ENCODE measurements at regions not wholly inside any gene's neighbourhood (a gene's known extent, or its start where the extent isn't known, plus 50 kb on each side); places are given as distances from the start of the nearest gene placed in this dataset.
A peak's percentile ranks its signal among the peaks of the same experiment; 100 is the strongest.

GRCh38 chr3:109532257-109533216 is 195.2 kb upstream of the DPPA4 start:
- peak; percentile 63 for DNase-seq (ENCODE audit: low spot score)

- no peak for DNase-seq (ENCODE audit: low spot score)
These were observed 208.4 kb upstream of the DPPA4 start for GRCh38 chr3:109545746-109546145.

- no peak for DNase-seq (ENCODE audit: low spot score)
These were observed 211.0 kb upstream of the DPPA4 start for GRCh38 chr3:109548192-109548938.

- no peak for DNase-seq (ENCODE audit: low spot score)
These were observed 216.4 kb upstream of the DPPA4 start for GRCh38 chr3:109553591-109554371.

GRCh38 chr3:109559389-109559788 is 222.0 kb upstream of the DPPA4 start:
- DNase-seq (ENCODE audit: low spot score), result no peak

- no peak for DNase-seq (ENCODE audit: low spot score)
These were observed 225.8 kb upstream of the DPPA4 start for GRCh38 chr3:109563149-109563548.

GRCh38 chr3:109569135-109569846 is 231.9 kb upstream of the DPPA4 start:
- DNase-seq (ENCODE audit: low spot score), result no peak

- DNase-seq (ENCODE audit: low spot score), result no peak
These were observed 233.1 kb upstream of the DPPA4 start for GRCh38 chr3:109570408-109570807.

GRCh38 chr3:109572301-109572700 is 235.0 kb upstream of the DPPA4 start:
- DNase-seq (ENCODE audit: low spot score), result no peak

GRCh38 chr3:109596991-109597390 is 259.6 kb upstream of the DPPA4 start:
- DNase-seq (ENCODE audit: low spot score), result no peak

GRCh38 chr3:109597444-109597843 is 260.1 kb upstream of the DPPA4 start:
- DNase-seq (ENCODE audit: low spot score), result no peak

GRCh38 chr3:109607897-109608296 is 270.6 kb upstream of the DPPA4 start:
- no peak for DNase-seq (ENCODE audit: low spot score)

- no peak for DNase-seq (ENCODE audit: low spot score)
These were observed 271.2 kb upstream of the DPPA4 start for GRCh38 chr3:109608574-109608973.

- DNase-seq (ENCODE audit: low spot score), result no peak
These were observed 281.5 kb upstream of the DPPA4 start for GRCh38 chr3:109618766-109619378.

GRCh38 chr3:109631897-109632296 is 294.6 kb upstream of the DPPA4 start:
- no peak for DNase-seq (ENCODE audit: low spot score)

GRCh38 chr3:109640146-109640652 is 302.9 kb upstream of the DPPA4 start:
- DNase-seq (ENCODE audit: low spot score), result no peak

GRCh38 chr3:109642025-109642424 is 304.7 kb upstream of the DPPA4 start:
- DNase-seq (ENCODE audit: low spot score), result no peak

GRCh38 chr3:109643590-109643989 is 306.2 kb upstream of the DPPA4 start:
- peak; percentile 20 for DNase-seq (ENCODE audit: low spot score)

- DNase-seq (ENCODE audit: low spot score), result no peak
These were observed 307.0 kb upstream of the DPPA4 start for GRCh38 chr3:109644332-109644731.

- DNase-seq (ENCODE audit: low spot score), result no peak
These were observed 307.4 kb upstream of the DPPA4 start for GRCh38 chr3:109644746-109645145.

GRCh38 chr3:109648027-109648426 is 310.7 kb upstream of the DPPA4 start:
- DNase-seq (ENCODE audit: low spot score), result no peak
